HepG2 (cell line): ENCODE measurements at regions not wholly inside any gene's neighbourhood (a gene's known extent, or its start where the extent isn't known, plus 50 kb on each side); places are given as distances from the start of the nearest gene placed in this dataset.

Experiments
- CTCF ChIP-seq: sonication (generic); formaldehyde crosslinking; IDR thresholded peaks from 2 replicates; pipeline ENCODE4 v1.5.0; 2020; ENCODE audit warnings: mild to moderate bottlenecking, missing genetic modification reagents, moderate library complexity
- HINFP ChIP-seq: sonication (generic); formaldehyde crosslinking; IDR thresholded peaks from 2 replicates; pipeline ENCODE4 v1.4.0; 2020; ENCODE audit warnings: low read depth, mild to moderate bottlenecking, missing genetic modification reagents
- MAX ChIP-seq: IDR thresholded peaks from 2 replicates; pipeline ENCODE4 v1.6.1; 2012; ENCODE audit warnings: inconsistent platforms
- SPEN ChIP-seq: sonication (generic); formaldehyde crosslinking; IDR thresholded peaks from 2 replicates; pipeline ENCODE4 v1.5.1; 2020; ENCODE audit warnings: low read depth, mild to moderate bottlenecking, missing genetic modification reagents
- STAT6 ChIP-seq: sonication (generic); formaldehyde crosslinking; IDR thresholded peaks from 2 replicates; pipeline ENCODE4 v1.4.0; 2020; ENCODE audit warnings: missing genetic modification reagents, mild to moderate bottlenecking, borderline replicate concordance
- TFE3 ChIP-seq: IDR thresholded peaks from 2 replicates; pipeline ENCODE4 v1.6.1; 2016
- ZNF230 ChIP-seq: sonication (generic); formaldehyde crosslinking; IDR thresholded peaks from 2 replicates; pipeline ENCODE4 v1.4.0; 2020; ENCODE audit warnings: mild to moderate bottlenecking, missing genetic modification reagents

GRCh38 chr9:12640016-12640587, 53.1 kb upstream of the TYRP1 start:
- no peak for TF ChIP-seq MAX
- no peak for TF ChIP-seq SPEN (CRISPR knock-in tag)
- no peak for TF ChIP-seq STAT6 (CRISPR knock-in tag)
- peak; percentile 62 for TF ChIP-seq CTCF
- TF ChIP-seq ZNF230 (CRISPR knock-in tag), result no peak
- no peak for TF ChIP-seq HINFP (CRISPR knock-in tag)
- no peak for TF ChIP-seq TFE3 (CRISPR knock-in tag)
